GM12878 (cell line): ENCODE measurements at regions not wholly inside any gene's neighbourhood (a gene's known extent, or its start where the extent isn't known, plus 50 kb on each side); places are given as distances from the start of the nearest gene placed in this dataset.

ENCODE experiments used
- ATAC-seq: fragments of 200-7000 bp; cut with Tn5 transposase; 3 replicates; pipeline ENCODE4 v1.9.1; 2020; ENCODE audit warnings: mild to moderate bottlenecking, moderate library complexity
- BruUV-seq: library from RNA; stranded (reverse); fragments of 400-500 nt; replicated peaks from 2 replicates; lab custom pipeline; 2021; lab: Mats Ljungman, UMichigan
- CTCF ChIA-PET: fragments of 300-600 bp; sonication (Branson Sonifier 250); formaldehyde crosslinking; extraction: SDS; loops from one replicate; lab custom pipeline; 2021; ENCODE audit warnings: inconsistent platforms; lab: Yijun Ruan, JAX
- POLR2A ChIA-PET: fragments of 350-600 bp; formaldehyde crosslinking; extraction: SDS; loops from one replicate; lab custom pipeline; 2021; ENCODE audit warnings: inconsistent platforms; lab: Charles Lee
- RAD21 ChIA-PET: fragments of 300-600 bp; sonication (Branson Sonifier 250); formaldehyde crosslinking; loops from one replicate; lab custom pipeline; 2023; ENCODE audit warnings: antibody characterized with exemption; ENCODE audit not compliant: unreplicated experiment; lab: Charles Lee
- SMC1A ChIA-PET: fragments of 300-600 bp; sonication (Branson Sonifier 250); formaldehyde crosslinking; loops from one replicate; lab custom pipeline; 2023; ENCODE audit not compliant: unreplicated experiment, uncharacterized antibody; lab: Charles Lee
- DNase-seq: peaks from one replicate; pipeline ENCODE4 v3.0.0-alpha.2; 2011; ENCODE audit warnings: low read depth, low spot score
- FAIRE-seq: peaks from 3 replicates; lab custom pipeline; 2011; peaks lifted over from hg19 to GRCh38; lab: Jason Lieb, UNC
- H2AFZ ChIP-seq: 2 replicates; pipeline ENCODE4 v1.6.0; 2011; ENCODE audit warnings: low read depth, low read length, control low read depth; ENCODE audit not compliant: control insufficient read depth
- H3K27ac ChIP-seq: 2 replicates; pipeline ENCODE4 v1.5.1; 2011; ENCODE audit warnings: control low read depth; ENCODE audit not compliant: control insufficient read depth, insufficient read depth
- H3K27me3 ChIP-seq, 2 experiments: replicated peaks in 1 of 2; 2 replicates each; pipeline versions ENCODE4 v1.6.0 to v1.6.1; 2011; ENCODE audit warnings: low read length in 1 of 2; ENCODE audit not compliant: control insufficient read depth in 2 of 2, insufficient read depth in 2 of 2
- H3K36me3 ChIP-seq, 2 experiments: 2 replicates each; pipeline ENCODE4 v1.5.1; 2011; ENCODE audit warnings: low read length in 1 of 2; ENCODE audit not compliant: control insufficient read depth in 2 of 2, insufficient read depth in 2 of 2
- H3K4me1 ChIP-seq: 2 replicates; pipeline ENCODE4 v1.6.1; 2011; ENCODE audit warnings: mild to moderate bottlenecking, low read length, moderate library complexity, mixed read lengths; ENCODE audit not compliant: control insufficient read depth, insufficient read depth
- H3K4me2 ChIP-seq: 2 replicates; pipeline ENCODE4 v1.6.0; 2011; ENCODE audit warnings: control low read depth; ENCODE audit not compliant: control insufficient read depth, insufficient read depth
- H3K4me3 ChIP-seq: fragments of 200-600 bp; sonication (generic); 2 replicates; pipeline ENCODE4 v1.5.1; 2016
- H3K79me2 ChIP-seq: 2 replicates; pipeline ENCODE4 v1.6.0; 2011; ENCODE audit warnings: low read length; ENCODE audit not compliant: control insufficient read depth, insufficient read depth
- H3K9ac ChIP-seq: 2 replicates; pipeline ENCODE4 v1.8.0; 2011; ENCODE audit warnings: low read length, control low read depth, mixed read lengths; ENCODE audit not compliant: control insufficient read depth, insufficient read depth
- H3K9me3 ChIP-seq: replicated peaks from 3 replicates; pipeline ENCODE4 v1.5.1; 2011; ENCODE audit warnings: mild to moderate bottlenecking, low read length; ENCODE audit not compliant: control insufficient read depth, insufficient read depth
- H4K20me1 ChIP-seq: 2 replicates; pipeline ENCODE4 v1.6.0; 2011; ENCODE audit not compliant: control insufficient read depth, insufficient read depth
- ATF2 ChIP-seq: IDR thresholded peaks from 2 replicates; pipeline ENCODE4 v1.6.1; 2012; ENCODE audit warnings: low read length, inconsistent platforms
- CBX5 ChIP-seq: sonication (generic); IDR thresholded peaks from 2 replicates; pipeline ENCODE4 v1.6.1; 2016; ENCODE audit warnings: low read depth, moderate library complexity, mild to moderate bottlenecking, inconsistent platforms
- CEBPZ ChIP-seq: fragments of 150-350 bp; IDR thresholded peaks from 2 replicates; pipeline ENCODE4 v1.6.1; 2016; ENCODE audit warnings: low read depth, low read length
- E2F8 ChIP-seq: fragments of 450-650 bp; IDR thresholded peaks from 2 replicates; pipeline ENCODE4 v1.6.1; 2018; ENCODE audit warnings: mild to moderate bottlenecking, low read depth, moderate library complexity; ENCODE audit not compliant: partially characterized antibody
- HDGF ChIP-seq: fragments of 450-650 bp; IDR thresholded peaks from 2 replicates; pipeline ENCODE4 v1.6.1; 2016; ENCODE audit warnings: antibody characterized with exemption
- NFYB ChIP-seq: IDR thresholded peaks from 2 replicates; pipeline ENCODE4 v1.6.1; 2011; ENCODE audit warnings: low read depth, mild to moderate bottlenecking, low read length, improper control_type of control experiment, moderate library complexity; ENCODE audit not compliant: insufficient read depth
- NR2C2 ChIP-seq: IDR thresholded peaks from 2 replicates; pipeline ENCODE4 v1.6.1; 2011; ENCODE audit warnings: borderline replicate concordance, low read depth; ENCODE audit not compliant: control insufficient read depth, insufficient read length
- POLR2A ChIP-seq: IDR thresholded peaks from 2 replicates; pipeline ENCODE4 v1.6.1; 2011; ENCODE audit warnings: low read depth, mild to moderate bottlenecking, low read length
- SIN3A ChIP-seq: IDR thresholded peaks from 2 replicates; pipeline ENCODE4 v1.6.1; 2012; ENCODE audit warnings: low read depth, low read length, improper control_type of control experiment
- SRF ChIP-seq, 2 experiments: IDR thresholded peaks; 2 replicates each; pipeline ENCODE4 v1.6.1; 2011; ENCODE audit warnings: low read depth in 2 of 2, low read length in 2 of 2, mild to moderate bottlenecking in 1 of 2, moderate library complexity in 1 of 2
- SUPT20H ChIP-seq: IDR thresholded peaks from 2 replicates; pipeline ENCODE4 v1.6.1; 2011; ENCODE audit warnings: low read depth, mild to moderate bottlenecking, low read length, moderate library complexity, borderline replicate concordance; ENCODE audit not compliant: control insufficient read depth
- ZBED1 ChIP-seq: IDR thresholded peaks from 2 replicates; pipeline ENCODE4 v1.6.1; 2016; ENCODE audit warnings: borderline replicate concordance
- WGBS: methylation state at CpG from one replicate; pipeline ENCODE4 v1.1.6; 2016; ENCODE audit warnings: low lambda C conversion rate; ENCODE audit not compliant: insufficient replicate concordance, insufficient coverage; ENCODE audit errors: missing lambda C conversion rate; 5-methylcytosine and 5-hydroxymethylcytosine counted together
- in situ Hi-C: fragments of 300-500 bp; cut with MboI; formaldehyde crosslinking; loops from 9 replicates; pipeline ENCODE4 v1.14.3; 2018; ENCODE audit warnings: mixed read lengths
- intact Hi-C: fragments of 100-400 bp; cut with micrococcal nuclease; formaldehyde crosslinking; loops from one replicate; pipeline ENCODE4 v1.14.2; 2022; ENCODE audit not compliant: unreplicated experiment

GRCh38 chr7:85586091-85586490 is 399.2 kb upstream of the SEMA3D start (continued):
- TF ChIP-seq NFYB = no peak
- TF ChIP-seq SIN3A = no peak
- no peak for TF ChIP-seq HDGF
- no peak for TF ChIP-seq ZBED1

- DNase-seq (no peak), FAIRE-seq (no peak), ATAC-seq (no peak)
- ChIA-PET CTCF (interaction anchor here (0.6 kb wide), 1 partner anchor 300 kb away, joined by 3 read pairs; no protein-coding TSS in a partner anchor), POLR2A (no interaction called here), RAD21 (no interaction called here), SMC1A (no interaction called here)
- Histone ChIP-seq H3K36me3 (no peaks in the 10 kb centered on the region), H2AFZ (no peak overlapping the region), H3K27me3 (no peaks in the 10 kb centered on the region), H3K27ac (no peak overlapping the region), H3K9ac (no peak overlapping the region), H3K4me2 (no peak overlapping the region), H3K4me3 (no peak overlapping the region), H3K4me1 (no peaks in the 10 kb centered on the region), H3K79me2 (no peaks in the 10 kb centered on the region), H4K20me1 (no peaks in the 10 kb centered on the region), H3K9me3 (no peaks in the 10 kb centered on the region)
- WGBS = 3% methylated on average over 6 of the region's 6 CpGs
- BruUV-seq = no TSS peak
- in situ Hi-C loops (no loop called here), intact Hi-C loops (no loop called here)
- TF ChIP-seq NR2C2 = no peak
- no peak for TF ChIP-seq POLR2A
- no peak for TF ChIP-seq ATF2
- no peak for TF ChIP-seq SRF (IDR thresholded peaks at IDR 0.05; ENCODE audit: low read depth in 2 of 2, low read length in 2 of 2)
- TF ChIP-seq CEBPZ = no peak
- TF ChIP-seq CBX5 = no peak
- no peak for TF ChIP-seq SUPT20H
- TF ChIP-seq E2F8 = no peak
Observed at GRCh38 chr7:85583131-85583953, 396.5 kb upstream of the SEMA3D start.
